ENCODE measurements at regions not wholly inside any gene's neighbourhood (a gene's known extent, or its start where the extent isn't known, plus 50 kb on each side); places are given as distances from the start of the nearest gene placed in this dataset.

GRCh38 chr16:60481591-60481990 lies 1554.6 kb downstream of the CDH8 start:
- TF ChIP-seq, protein P1, sequence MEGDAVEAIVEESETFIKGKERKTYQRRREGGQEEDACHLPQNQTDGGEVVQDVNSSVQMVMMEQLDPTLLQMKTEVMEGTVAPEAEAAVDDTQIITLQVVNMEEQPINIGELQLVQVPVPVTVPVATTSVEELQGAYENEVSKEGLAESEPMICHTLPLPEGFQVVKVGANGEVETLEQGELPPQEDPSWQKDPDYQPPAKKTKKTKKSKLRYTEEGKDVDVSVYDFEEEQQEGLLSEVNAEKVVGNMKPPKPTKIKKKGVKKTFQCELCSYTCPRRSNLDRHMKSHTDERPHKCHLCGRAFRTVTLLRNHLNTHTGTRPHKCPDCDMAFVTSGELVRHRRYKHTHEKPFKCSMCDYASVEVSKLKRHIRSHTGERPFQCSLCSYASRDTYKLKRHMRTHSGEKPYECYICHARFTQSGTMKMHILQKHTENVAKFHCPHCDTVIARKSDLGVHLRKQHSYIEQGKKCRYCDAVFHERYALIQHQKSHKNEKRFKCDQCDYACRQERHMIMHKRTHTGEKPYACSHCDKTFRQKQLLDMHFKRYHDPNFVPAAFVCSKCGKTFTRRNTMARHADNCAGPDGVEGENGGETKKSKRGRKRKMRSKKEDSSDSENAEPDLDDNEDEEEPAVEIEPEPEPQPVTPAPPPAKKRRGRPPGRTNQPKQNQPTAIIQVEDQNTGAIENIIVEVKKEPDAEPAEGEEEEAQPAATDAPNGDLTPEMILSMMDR (conservative IDR thresholded peaks at IDR 0.05), result no peak
- no peak for TF ChIP-seq ZFX (IDR thresholded peaks at IDR 0.05)
- H3K27ac ChIP-seq, result no peak overlapping the region

DNA sequence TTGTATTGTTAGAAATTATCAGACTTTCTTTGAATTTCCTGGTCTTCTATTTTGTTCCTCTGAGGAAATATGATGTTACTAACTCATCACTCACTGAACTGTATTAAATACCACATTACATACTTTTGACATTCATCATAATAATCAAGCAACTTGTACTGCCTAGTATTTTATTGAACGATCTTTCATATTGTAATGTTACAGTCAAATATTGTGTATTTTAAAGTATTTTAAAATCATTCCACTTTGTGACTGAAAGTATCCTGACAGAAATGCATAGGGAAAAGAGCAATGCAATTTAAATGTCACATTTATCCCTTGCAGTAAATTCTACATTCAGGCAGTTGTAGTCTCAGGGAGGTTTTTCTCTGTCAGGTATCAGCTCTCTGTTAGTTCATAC lies 1557.4 kb downstream of the CDH8 start:
- TF ChIP-seq ZFX (IDR thresholded peaks at IDR 0.05), result no peak
- TF ChIP-seq, protein P1 (conservative IDR thresholded peaks at IDR 0.05), result no peak
- H3K27ac ChIP-seq, result no peak overlapping the region

DNA sequence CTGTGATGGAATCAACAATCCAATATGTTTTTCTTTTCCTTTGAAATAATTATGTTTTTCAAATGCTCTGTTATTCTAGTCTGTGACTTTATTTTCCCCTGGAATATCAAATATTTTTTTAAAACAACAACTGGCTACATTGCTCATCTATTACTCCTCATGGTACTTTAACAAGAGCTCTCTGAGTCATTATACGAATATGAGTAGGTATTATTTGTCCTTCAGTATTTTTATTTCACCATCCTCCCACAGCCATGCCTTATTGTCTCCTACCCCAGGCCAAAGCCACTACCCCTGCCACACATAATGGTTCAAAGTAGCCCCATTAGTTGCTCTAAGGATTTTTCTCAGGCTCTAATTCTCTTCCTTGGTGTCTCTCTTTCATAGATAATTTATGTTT lies 1572.3 kb downstream of the CDH8 start:
- TF ChIP-seq, protein P1 (conservative IDR thresholded peaks at IDR 0.05), result no peak
- no peak for TF ChIP-seq ZFX (IDR thresholded peaks at IDR 0.05)
- no peak overlapping the region for H3K27ac ChIP-seq

DNA sequence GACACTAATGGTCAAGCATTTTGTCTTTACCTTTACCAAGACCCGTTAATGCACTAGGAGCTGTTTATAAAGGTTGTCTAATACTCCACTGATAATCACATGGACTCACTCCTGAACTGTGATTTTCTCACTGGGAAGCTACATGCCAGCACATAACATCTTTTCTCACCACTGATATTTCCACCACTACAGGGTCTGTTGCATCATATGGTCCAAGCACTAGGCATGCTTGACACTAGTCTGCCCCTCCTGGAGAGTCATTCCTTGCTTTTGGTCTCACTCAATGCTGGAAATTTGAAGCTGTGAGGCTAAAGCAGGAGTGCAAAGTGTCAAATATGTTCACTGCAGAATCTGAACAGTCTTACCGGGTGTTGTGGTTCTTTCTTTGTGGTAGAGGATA lies 1576.8 kb downstream of the CDH8 start:
- TF ChIP-seq, protein P1 (conservative IDR thresholded peaks at IDR 0.05), result no peak
- TF ChIP-seq ZFX (IDR thresholded peaks at IDR 0.05), result no peak
- no peak overlapping the region for H3K27ac ChIP-seq

GRCh38 chr16:60458255-60458654 lies 1578.0 kb downstream of the CDH8 start:
- no peak overlapping the region for H3K27ac ChIP-seq
- no peak for TF ChIP-seq ZFX (IDR thresholded peaks at IDR 0.05)
- TF ChIP-seq, protein P1 (conservative IDR thresholded peaks at IDR 0.05), result no peak

GRCh38 chr16:60452646-60453045 lies 1583.6 kb downstream of the CDH8 start:
- no peak overlapping the region for H3K27ac ChIP-seq
- TF ChIP-seq, protein P1 (conservative IDR thresholded peaks at IDR 0.05), result no peak
- TF ChIP-seq ZFX (IDR thresholded peaks at IDR 0.05), result no peak

DNA sequence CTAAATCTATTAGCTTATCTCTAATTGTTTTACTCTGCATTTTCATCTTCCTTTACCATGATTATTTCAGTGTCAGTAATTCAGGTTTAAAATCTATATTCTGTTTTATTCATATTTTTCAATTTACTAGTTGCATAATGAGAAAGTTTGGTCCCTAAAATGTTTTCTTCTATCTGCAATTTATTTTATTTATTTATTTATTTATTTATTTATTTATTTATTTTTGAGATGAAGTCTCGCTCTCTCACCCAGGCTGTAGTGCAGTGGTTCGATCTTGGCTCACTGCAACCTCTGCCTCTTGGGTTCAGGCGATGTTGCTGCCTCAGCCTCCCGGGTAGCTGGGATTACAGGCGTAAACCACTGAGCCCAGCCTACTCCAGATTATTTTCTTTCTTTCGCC lies 1597.3 kb downstream of the CDH8 start:
- TF ChIP-seq ZFX (IDR thresholded peaks at IDR 0.05), result no peak
- TF ChIP-seq, protein P1 (conservative IDR thresholded peaks at IDR 0.05), result no peak
- no peak overlapping the region for H3K27ac ChIP-seq
